GM06990 (cell line): ENCODE measurements at regions not wholly inside any gene's neighbourhood (a gene's known extent, or its start where the extent isn't known, plus 50 kb on each side); places are given as distances from the start of the nearest gene placed in this dataset.
"Not testable (repeated sequence)": the region's sequence is repeated elsewhere in the genome, so short reads cannot be mapped to it uniquely, and the experiment has no call there.

Experiments
- DNase-seq: peaks from one replicate; pipeline ENCODE4 v3.0.0-alpha.2; 2011; ENCODE audit not compliant: insufficient read length; ENCODE audit errors: extremely low read depth
- H3K27me3 ChIP-seq: replicated peaks from 2 replicates; pipeline ENCODE4 v1.6.0; 2011; ENCODE audit warnings: low read length; ENCODE audit not compliant: control insufficient read depth, insufficient read depth
- H3K36me3 ChIP-seq: 2 replicates; pipeline ENCODE4 v1.5.1; 2011; ENCODE audit warnings: low read length; ENCODE audit not compliant: control insufficient read depth, insufficient read depth
- H3K4me3 ChIP-seq: replicated peaks from 2 replicates; pipeline ENCODE4 v1.5.1; 2011; ENCODE audit warnings: low read depth, mild to moderate bottlenecking, control low read depth, low read length
- CTCF ChIP-seq: IDR thresholded peaks from 2 replicates; pipeline ENCODE4 v1.5.1; 2011; ENCODE audit warnings: low read length, control low read depth, mild to moderate bottlenecking, inconsistent platforms; ENCODE audit not compliant: insufficient read depth, poor library complexity, severe bottlenecking

DNA sequence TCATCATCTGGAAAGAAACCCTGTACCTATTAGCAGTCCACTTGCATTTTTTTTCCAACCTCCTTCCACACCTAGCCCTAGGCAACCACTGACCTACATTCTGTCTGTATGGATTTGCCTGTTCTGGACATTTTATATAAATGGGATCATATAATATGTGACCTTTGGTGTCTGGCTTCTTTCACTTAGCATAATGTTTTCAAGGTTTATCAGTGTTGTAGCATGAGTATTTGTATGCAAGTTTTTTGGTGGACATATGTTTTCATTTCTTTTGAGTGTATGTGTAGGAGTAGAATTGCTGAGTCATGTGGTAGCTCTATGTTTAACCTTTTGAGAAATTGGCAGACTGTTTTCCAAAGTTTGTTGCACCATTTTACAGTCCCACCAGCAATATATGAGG is 198.6 kb downstream of the CEP135 start:
- Histone ChIP-seq H3K4me3 (no peak overlapping the region), H3K36me3 (no peaks in the 10 kb centered on the region), H3K27me3 (no peaks in the 10 kb centered on the region)
- DNase-seq: no peak
- no peak for TF ChIP-seq CTCF

DNA sequence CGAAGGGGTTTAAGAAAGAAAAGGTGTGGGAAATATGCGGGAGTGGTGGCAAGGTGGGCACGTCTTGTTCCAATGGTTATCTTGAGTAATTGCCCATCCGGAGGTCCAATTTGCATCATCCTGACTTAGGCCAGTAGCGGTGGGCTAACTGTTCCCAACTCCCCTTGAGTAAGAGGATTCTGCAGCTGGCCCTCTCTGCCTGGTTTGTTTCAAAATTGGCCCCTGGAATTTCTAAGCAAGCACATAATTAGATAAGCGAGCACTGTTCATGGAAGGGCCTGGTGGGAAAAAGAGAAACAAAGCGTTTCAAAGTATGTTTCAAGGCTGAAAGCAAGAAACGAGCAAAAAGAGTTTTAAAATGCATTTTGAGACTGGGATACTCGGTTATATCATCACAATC is 198.2 kb downstream of the CEP135 start:
- TF ChIP-seq CTCF: no peak
- H3K36me3 ChIP-seq: no peaks in the 10 kb centered on the region
- no peak for DNase-seq
- H3K27me3 ChIP-seq: no peaks in the 10 kb centered on the region
- H3K4me3 ChIP-seq: no peak overlapping the region

DNA sequence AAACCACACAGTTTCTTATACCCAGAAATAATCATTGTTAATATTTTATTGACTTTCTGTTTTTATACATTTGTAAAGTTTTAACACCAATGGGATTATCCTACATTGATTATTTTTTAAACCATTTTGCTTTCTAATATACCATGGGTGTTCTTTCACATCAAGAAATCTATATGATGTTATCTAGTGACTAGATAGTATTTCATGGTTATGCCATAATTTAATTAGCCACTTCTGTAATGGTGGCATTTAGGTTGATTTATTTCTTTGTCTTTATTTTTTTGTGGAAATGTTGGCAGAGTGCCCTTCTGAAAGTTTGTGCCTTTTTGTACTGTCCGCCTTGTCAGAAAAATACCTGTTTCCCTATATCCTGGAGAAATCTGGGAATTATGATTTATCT is 193.3 kb downstream of the CEP135 start:
- H3K27me3 ChIP-seq: no peaks in the 10 kb centered on the region
- DNase-seq: no peak
- no peak for TF ChIP-seq CTCF
- H3K36me3 ChIP-seq: no peaks in the 10 kb centered on the region
- no peak overlapping the region for H3K4me3 ChIP-seq

- Histone ChIP-seq H3K27me3 (no peaks in the 10 kb centered on the region), H3K4me3 (no peak overlapping the region), H3K36me3 (no peaks in the 10 kb centered on the region)
- DNase-seq: no peak
- no peak for TF ChIP-seq CTCF
These were observed 190.6 kb downstream of the CEP135 start for GRCh38 chr4:56139241-56139827.

GRCh38 chr4:56134834-56135233 is 186.1 kb downstream of the CEP135 start:
- not testable (repeated sequence) for H3K36me3 ChIP-seq, DNase-seq, H3K27me3 ChIP-seq, H3K4me3 ChIP-seq

GRCh38 chr4:56134266-56134665 is 185.5 kb downstream of the CEP135 start:
- no peak for DNase-seq
- no peaks in the 10 kb centered on the region for H3K27me3 ChIP-seq
- TF ChIP-seq CTCF: no peak
- no peaks in the 10 kb centered on the region for H3K36me3 ChIP-seq
- H3K4me3 ChIP-seq: no peak overlapping the region
